GM18909 (cell line): ENCODE measurements at regions not wholly inside any gene's neighbourhood (a gene's known extent, or its start where the extent isn't known, plus 50 kb on each side); places are given as distances from the start of the nearest gene placed in this dataset.
"Not testable (repeated sequence)": the region's sequence is repeated elsewhere in the genome, so short reads cannot be mapped to it uniquely, and the experiment has no call there.

Source experiments
- ATAC-seq: cut with Tn5 transposase; IDR thresholded peaks from one replicate; pipeline ENCODE4 v1.9.1; 2021; ENCODE audit warnings: mild to moderate bottlenecking; ENCODE audit not compliant: unreplicated experiment, poor library complexity

DNA sequence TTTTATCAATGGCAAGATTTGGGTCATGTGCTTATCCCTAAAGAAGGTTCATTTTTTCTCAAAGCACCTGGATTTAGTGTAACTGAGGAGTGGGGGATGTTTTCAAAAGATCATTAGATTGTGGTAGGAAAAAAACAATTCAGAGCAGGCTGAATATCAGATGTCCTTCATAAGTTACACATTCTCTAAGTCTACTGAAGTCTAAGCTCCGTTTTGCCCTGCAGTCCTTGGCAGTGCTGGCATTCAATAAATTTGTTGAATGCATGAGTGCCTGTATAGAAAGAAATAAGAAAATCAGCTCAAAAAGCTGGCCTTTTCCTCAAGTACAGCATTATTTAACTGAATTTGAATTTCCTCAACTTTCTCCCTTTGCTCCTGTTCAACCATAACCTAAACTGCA is 819.0 kb upstream of the GRM7 start:
- no peak for ATAC-seq

DNA sequence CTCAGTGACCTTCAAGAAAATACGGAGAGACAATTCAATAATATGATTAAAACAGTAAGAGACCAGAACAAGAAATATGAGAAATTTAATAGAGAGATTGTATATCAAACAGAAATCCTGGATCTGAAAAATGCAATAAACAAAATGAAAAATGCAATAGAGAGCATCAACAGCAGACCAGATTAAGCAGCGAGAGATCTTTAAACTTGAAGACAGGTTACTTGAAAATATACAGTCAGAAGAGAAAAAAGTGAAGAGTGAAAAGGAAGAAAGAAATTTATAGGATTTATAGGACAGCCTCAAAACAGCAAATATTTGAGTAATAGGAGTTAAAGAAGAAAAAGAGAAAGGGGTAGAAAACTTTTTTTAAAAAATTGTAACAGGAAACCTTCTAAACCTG is 813.9 kb upstream of the GRM7 start:
- ATAC-seq: no peak

DNA sequence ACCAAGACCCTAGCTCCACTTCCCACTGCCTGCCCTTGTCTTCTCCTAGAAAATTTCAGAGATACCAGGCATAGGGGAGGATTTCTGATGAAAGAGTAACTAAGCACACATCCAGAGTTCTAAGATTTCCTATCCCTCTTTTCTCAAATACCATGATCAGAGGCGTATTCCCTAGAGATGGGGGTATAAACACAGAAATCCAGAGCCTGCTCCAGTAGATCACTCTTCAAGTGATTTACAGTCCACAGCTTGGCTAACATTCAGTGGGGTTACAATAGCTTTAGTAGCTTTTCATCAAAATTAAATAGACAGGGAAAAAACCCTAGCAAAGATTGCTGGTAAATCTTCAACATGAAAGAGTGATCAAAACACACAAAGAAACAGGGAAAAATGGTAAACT is 800.7 kb upstream of the GRM7 start:
- ATAC-seq: no peak

DNA sequence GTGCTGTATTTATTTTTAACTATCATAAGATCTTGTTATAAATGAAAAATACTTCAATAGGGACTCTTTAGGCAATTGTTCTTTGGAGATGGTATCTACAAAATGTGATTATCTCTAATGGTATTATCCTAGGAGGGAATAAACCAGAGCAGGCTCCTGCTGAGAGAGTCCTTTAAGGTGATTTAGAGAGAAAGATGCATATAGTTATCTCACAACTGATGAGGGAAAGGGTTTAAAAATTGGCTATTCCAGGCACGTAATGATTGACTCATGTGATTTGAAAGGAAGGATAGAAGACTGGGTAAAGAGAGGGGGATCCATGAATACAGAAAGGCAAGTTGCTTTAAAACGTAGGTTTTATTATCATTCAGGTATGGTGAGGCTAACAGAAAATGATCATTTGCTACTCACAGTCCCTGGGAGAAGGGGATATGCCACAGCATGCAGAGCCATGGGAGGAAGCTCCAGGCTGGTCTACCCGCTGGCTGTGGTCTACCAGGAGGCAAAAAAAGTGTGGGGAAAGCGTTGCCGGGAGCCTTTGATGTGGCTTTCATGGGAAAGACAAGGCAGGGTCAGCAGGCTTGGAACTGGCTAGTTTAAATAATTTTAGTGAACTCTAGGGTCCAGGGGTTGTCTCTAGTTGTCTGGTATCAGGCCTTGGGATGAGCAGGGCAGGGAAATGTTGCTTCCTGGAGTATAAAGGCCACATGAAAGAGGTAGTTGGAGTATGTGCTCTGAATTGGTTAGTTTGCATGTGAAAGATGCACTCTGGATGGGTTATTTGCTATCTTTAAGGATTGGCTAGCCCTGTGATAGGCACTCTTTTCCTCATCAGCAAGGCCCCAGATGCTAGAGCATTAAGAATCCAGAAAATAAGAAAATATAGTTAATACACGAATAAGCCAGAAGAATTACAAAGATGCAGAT is 798.4 kb upstream of the GRM7 start:
- ATAC-seq: no peak

DNA sequence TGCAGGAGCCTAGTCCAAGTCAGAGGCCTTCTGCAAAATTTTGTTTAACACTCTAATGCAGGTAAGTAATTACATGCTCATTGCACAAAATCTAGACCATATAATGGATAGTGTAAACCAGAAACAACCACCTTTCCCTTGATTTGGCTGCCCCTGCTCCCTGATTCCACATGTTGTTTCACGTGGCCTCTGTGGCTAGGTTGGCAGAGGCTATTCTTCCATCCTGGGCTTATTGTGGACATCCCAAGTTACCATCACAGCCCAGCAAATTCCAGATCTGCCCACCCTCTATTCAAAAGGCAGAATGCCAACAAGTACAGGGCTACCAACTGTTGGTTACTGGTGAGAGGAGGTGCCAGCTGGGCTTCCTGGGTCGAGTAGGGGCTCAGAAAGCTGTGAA is 794.5 kb upstream of the GRM7 start:
- no peak for ATAC-seq

DNA sequence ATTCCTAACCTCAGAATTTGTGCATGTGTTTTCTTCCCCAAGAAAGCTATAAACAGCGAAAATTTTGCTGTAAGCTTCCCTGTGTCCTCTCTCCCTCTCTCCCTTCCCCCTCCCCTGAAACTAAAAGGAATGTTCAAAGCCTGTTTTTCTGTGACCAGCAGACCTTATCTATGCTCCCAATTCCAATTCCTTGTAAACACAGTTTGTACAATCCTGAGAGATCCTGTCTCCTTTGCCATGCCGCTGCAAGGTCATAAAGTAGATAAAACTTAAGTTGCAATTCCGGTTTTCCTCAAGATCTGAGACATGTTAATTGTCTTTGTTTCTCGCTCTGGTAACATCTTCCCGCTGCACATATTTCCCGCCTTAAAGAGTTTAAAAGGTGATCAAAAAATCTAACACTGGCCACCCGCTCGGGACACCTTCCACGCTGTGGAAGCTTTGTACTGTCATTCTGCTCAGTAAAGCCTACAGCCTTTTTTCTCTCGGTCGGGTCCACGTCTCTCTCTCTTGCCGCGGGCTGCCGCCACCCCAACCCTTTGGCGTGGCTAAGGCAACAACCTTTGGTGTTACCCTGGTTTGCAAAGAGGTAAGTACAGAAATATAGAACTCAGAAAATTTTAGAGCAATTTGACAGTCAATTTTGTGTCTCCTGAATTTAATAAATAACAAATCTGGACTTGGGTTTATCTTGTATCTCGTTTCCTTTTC is 793.9 kb upstream of the GRM7 start:
- ATAC-seq: not testable (repeated sequence)

DNA sequence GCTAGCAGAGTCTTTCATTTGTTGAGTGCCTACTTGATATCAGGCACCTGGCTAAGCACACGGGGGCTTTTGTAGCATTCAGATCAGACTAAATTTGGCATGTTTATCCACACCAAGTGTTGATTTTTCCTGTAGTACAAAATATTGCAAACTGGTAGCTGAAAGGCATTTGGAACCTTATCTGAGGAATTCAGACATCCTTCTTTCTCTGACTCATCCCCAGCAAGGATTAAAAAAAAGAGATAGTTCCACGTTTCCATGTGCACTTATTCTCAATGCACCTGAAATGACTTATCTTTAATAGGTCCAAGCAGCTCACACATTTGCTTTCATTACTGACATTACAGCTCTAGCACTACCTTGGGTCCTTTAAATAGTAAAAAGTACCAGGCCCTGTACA is 786.0 kb upstream of the GRM7 start:
- ATAC-seq: no peak

DNA sequence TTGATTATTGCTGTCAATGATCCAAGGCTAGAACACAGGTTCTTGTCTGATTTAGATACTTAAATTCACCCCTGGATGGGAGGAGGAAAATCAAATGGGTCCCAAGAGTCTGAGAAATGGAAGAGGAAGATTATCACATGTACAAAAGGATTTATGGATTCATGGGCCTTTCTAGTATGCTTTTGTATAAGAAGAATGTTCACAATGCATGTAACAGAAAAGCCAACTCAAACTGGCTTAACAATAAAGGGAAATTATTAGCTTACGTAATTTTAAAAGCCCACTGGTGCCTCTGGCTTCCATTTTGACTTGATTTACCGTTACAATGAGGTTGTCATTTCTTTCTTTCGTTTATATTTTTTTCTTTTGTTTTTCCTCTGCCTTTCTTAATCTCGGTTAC is 782.5 kb upstream of the GRM7 start:
- ATAC-seq: no peak

DNA sequence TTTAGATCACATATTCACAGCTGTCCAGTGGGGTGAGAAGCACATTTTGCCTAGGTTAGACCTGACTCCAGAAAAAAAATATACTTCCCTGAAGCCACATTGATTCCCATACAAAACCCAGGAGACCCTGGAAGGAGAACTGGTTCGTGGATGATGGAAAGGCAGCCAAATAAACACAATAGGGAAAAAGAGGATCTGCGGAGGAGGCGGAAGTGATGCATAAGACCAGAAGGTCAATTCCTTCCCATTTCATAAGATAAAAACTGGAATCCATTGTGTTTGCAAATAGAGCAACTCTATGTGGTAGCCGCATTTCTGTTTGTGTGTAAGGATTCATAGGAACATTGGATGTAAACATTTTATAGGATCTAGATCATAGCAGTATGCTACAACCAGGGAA is 781.9 kb upstream of the GRM7 start:
- no peak for ATAC-seq

DNA sequence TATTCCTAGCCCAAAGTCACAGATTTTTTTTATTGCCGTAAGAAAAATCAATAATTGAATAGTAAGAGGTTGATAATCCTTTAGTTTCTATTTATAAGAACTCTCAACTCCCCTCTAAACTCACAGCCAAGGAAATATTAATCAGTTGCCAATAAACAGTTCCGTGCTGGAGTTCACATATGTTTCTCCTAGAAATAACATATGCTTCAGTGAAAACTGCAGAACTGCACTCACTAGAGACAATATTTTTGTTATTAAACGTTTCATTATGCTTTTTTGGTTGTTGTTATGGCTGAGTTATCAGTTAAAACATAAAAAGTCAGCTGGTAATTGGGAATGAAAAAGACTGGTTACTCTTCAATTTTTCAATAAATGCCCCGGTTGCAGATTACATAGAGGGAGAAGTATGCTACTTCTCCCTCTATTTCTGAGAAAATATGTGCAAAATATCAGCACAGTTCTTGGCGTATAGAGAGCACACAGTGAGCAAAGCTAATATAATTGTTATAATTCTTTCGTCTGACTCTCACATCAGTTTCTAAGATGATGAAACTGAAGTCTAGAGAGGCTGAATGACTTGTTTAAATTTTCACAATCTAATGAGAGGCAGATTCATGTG is 781.2 kb upstream of the GRM7 start:
- ATAC-seq: no peak

DNA sequence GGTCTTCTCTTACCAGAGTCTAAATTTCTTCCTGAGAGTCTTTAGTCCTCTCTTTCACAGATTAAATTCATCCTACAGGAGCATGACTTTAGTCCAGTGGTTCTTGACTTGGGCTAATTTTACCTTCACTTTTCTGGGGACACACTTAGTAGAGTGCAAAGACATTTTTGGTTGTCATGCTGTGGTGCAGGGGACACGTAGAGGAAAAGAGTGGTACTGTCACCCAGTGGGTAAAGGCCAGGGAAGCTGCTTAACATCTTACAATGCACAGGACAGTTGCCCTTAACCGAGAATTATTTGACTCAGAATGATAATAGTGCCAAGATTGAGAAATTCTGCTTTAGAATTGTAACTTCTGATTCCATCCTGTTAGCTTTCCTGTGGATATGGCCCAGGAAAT is 772.5 kb upstream of the GRM7 start:
- ATAC-seq: no peak

DNA sequence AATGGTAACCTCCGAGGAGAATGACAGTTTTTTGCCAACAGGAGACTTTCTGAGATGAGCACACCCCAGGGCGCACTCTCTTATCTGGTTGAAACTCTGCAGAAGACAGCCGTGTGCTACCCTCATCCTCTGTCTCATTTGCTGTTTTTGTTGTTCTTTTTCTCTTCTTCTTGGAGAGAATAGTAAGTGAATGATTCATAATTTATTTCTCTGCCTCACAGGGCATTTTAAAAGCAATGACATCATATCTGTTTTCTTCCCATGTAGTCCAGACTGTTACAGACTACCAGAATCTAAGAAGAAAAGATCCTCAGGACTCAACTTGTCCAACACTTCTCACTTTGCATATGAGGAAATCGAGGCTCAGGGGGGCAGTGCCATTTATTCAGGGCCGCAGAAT is 771.1 kb upstream of the GRM7 start:
- ATAC-seq: no peak

DNA sequence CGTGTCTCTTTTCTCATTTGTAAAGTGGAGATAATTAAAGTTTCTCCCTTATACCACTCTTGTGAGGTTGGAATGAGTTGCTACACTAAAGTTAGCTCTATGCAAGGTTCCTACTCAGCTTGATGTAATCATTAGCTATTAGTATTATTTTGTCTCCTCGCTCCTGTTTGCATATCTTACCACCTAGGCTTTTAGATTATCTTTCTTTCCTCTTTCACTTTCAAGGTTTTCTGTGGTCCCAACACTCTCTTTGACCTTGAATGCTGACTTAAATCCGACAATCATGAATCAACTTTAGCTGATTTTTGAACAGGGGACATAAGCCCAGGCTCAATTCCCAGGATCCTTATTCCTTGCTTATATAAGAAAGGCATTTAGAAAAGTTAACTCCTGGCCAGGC is 769.7 kb upstream of the GRM7 start:
- no peak for ATAC-seq

DNA sequence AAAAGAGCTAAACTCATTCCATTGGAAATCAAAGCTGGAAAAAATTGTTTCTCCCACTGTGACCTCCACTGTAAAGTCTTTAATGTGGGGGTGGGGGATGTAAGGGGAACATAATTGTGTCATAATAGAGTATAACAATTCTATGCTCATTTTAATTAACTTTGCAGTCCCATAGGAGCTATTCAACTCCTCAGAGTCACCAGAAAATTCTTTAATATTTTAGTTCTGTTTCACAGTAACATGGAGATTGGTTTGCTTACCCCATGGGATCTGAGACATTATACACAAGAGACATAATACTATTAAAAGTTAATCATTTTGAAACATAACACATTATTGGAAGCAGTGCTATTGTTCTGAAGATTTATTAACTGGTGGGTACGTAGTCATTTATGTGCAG is 765.9 kb upstream of the GRM7 start:
- no peak for ATAC-seq

DNA sequence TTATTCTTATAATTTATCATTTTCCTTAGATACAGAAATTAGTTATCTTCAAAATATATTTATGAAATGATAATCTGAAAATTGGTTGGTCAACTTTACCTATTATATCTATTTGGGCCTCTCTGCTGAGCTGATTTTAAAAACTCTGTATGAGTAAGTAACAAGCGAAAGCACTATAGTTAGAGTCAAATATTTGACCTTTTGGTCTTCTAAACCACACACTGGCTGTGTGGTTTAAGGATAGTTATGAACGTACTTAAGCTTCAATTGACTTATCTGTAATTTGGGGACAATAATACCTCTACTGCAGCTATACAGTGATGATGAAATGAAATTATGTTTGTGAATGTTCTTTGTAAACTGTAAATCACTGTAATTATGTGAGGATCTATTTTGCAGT is 763.9 kb upstream of the GRM7 start:
- no peak for ATAC-seq

DNA sequence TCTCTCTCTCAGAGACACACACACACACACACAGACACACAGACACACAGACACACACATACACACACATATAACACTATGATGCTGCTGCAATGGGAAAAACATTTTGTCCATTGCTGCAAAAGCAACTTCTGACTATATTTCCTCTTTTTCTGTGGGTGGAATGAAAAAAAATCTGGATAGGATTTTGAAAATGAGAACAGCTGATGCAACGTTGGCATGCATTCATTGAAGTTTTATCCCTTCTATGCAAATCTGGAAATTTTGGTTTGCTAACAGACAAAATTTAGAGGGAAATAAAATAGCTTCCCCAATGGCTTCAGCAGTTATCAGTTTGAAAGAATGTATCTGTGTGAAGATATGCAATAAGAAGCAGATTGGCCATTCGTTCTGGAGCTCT is 763.4 kb upstream of the GRM7 start:
- ATAC-seq: no peak

DNA sequence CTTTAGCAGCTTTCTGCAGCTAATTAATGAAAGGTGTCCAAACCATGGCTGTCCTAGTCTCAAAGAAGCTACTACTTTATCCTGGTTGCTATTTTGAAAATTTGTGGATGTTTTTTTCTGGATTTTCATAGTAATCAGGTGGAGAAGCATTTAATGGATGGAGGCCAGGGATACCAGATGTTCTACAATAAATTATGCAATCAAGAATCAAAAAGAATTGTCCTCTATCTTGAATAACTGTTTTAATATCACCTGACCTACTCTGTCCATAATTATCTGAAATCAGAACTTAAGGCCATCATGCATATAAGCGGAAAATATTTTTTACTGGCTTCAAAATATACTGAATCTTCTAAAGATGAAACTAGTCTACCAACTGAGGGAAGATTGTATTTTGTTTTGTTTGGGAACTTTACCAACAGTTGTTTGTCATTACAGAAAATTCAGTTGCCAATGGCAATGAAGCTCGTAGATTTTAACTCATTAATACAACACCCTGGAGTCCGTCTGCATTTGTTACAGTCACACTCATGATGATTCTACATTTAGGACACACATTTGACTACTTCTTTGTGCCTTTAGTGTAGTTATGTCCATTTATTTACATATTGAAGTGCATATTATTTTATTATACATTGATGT is 762.3 kb upstream of the GRM7 start:
- no peak for ATAC-seq

DNA sequence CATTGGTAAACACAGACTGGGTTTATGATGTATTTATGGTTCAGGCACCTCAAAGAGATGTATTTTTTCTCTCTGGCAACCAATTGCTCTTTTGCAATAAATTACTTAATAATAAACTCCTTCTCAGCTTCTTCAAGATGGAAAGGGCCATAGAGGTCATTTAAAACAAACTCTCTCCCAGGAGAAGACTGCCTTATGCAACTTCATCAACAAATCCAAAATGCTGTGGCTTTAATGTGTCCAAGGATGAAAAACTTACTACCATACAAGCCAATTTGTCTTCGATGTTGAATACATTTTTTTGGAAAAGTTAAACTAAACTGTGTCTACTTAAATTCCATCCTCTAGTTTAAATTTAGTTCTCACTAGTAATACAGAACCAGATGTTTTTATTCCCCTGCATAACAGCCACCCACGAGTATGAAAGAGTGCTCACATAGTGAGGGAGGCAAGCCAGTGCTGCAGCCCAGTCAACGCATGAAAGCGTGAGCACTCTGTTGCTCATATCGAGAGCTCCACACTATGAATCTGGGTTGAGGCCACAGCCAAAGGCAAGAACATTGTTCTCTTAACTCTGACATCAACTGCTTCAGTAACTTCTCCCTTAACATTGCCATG is 761.3 kb upstream of the GRM7 start:
- ATAC-seq: no peak

DNA sequence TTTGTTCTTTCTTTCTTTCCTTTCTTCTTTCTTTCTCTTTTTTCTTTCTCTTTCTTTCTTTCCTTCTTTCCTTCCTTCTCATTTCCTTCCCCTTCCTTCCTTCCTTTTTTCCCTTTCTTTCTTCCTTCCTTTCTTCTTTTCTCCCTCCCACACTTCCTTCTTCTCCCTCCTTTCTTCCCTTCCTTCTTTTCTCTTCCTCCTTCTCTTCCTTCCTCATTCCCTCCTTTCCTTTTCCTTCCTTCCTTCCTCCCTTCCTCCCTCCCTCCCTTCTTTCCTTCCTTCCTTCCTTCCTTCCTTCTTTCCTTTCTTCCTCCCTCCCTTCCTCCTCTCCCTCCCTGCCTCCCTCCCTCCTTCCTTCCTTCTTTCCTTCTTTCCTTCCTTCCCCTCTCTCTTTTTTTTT is 755.7 kb upstream of the GRM7 start:
- no peak for ATAC-seq

DNA sequence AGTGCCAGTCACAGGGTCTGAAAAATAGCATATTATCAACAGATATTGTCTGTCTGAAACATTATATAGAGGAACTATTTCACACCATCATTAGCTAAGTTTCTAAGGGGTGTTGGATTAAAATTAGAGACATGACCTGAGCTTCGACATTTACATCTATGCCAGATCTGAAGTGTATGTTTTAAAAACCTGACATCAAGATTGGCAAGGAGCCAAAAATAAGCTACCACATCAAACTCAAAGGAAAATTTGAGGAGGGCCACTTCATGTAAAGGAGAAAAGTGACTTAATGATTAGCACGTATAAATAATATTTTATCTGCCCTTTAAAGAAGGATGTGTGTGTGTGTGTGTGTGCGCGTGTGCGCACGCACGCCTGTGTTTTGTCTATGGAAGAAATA is 752.0 kb upstream of the GRM7 start:
- ATAC-seq: no peak

DNA sequence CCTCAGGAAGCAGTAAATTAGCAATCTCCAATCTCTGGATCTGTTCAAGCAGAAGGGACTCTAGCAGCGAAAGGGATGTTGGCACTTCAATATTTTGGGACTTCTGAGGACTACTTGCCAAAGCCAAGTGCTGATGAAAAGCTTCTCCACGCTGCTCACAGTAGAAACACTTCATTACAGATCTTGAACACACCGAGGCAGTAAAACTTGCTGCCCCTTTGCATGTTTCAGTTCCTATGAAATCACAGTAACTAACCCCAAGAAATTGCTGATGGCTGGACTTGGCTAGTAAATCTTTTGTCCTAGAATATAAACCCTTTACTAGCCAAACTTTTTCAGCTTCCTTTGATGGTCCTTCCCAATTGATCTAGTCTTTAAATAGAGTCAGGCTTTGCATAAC is 750.5 kb upstream of the GRM7 start:
- ATAC-seq: no peak
